ENCODE measurements at regions not wholly inside any gene's neighbourhood (a gene's known extent, or its start where the extent isn't known, plus 50 kb on each side); places are given as distances from the start of the nearest gene placed in this dataset.
A peak's percentile ranks its signal among the peaks of the same experiment; 100 is the strongest.

GRCh38 chr7:156166692-156167416, 354.6 kb upstream of the SHH start:
- no peaks in the 10 kb centered on the region for H3K4me1 ChIP-seq
- H3K4me2 ChIP-seq, result no peak overlapping the region
- no peak for ATAC-seq
- WGBS (ENCODE audit: missing lambda C conversion rate), result 57% methylated on average over 12 of the region's 12 CpGs
- H3K27ac ChIP-seq, result no peak overlapping the region
- ChIA-PET POLR2A (no interaction called here), CTCF (interaction anchor here (1.4 to 2.1 kb wide), 3 partner anchors 351 to 361 kb away, joined by 4 to 5 read pairs (median 4); no protein-coding TSS in a partner anchor)
- H3K9me3 ChIP-seq, result no peaks in the 10 kb centered on the region
- TF ChIP-seq FOXS1 (CRISPR knock-in tag; IDR thresholded peaks at IDR 0.05) (no peak), MAZ (IDR thresholded peaks at IDR 0.05; ENCODE audit: borderline replicate concordance, low read depth, low read length) (no peak), HEYL (CRISPR knock-in tag; IDR thresholded peaks at IDR 0.05) (no peak), NFE2L2 (conservative IDR thresholded peaks at IDR 0.05; ENCODE audit: low read length) (no peak), CBX2 (IDR thresholded peaks at IDR 0.05; ENCODE audit: borderline replicate concordance, low read depth) (no peak)
- DNase-seq (ENCODE audit: low read depth in 1 of 2, low spot score in 1 of 2), result no peak
- no peak for FAIRE-seq
- no peak overlapping the region for H3K4me3 ChIP-seq

DNA sequence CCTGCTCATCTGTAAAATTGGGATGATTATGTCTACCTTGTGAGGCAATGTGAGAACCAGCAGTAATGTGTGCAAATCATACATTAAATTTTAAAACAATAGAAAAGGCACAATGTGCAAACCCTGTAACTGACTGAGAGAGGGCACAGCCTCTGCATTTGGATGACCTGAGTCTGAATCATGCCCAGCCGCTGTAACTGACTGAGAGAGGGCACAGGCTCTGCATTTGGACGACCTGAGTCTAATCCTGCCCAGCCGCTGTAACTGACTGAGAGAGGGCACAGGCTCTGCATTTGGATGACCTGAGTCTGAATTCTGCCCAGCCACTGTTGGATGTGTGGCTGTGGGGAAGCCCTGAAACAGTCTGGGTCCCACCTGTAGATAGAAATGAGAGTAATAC, 351.5 kb upstream of the SHH start:
- Histone ChIP-seq H3K27ac (no peak overlapping the region), H3K4me1 (no peaks in the 10 kb centered on the region), H3K4me3 (no peak overlapping the region), H3K4me2 (no peak overlapping the region), H3K9me3 (no peaks in the 10 kb centered on the region)
- ChIA-PET CTCF (no interaction called here), POLR2A (no interaction called here)
- no peak for DNase-seq (ENCODE audit: low read depth in 1 of 2, low spot score in 1 of 2)
- TF ChIP-seq HDAC2 (IDR thresholded peaks at IDR 0.05) (no peak), RARB (CRISPR knock-in tag; IDR thresholded peaks at IDR 0.05) (no peak), ZSCAN20 (CRISPR knock-in tag; IDR thresholded peaks at IDR 0.05) (no peak), EP300 (IDR thresholded peaks at IDR 0.05) (no peak), NPAS2 (CRISPR knock-in tag; IDR thresholded peaks at IDR 0.05; ENCODE audit: borderline replicate concordance) (no peak), PHF8 (IDR thresholded peaks at IDR 0.05; ENCODE audit: borderline replicate concordance, low read depth) (no peak), HEYL (CRISPR knock-in tag; IDR thresholded peaks at IDR 0.05) (no peak), BCL3 (IDR thresholded peaks at IDR 0.05) (no peak), CBX2 (IDR thresholded peaks at IDR 0.05; ENCODE audit: borderline replicate concordance, low read depth) (no peak), HOXA7 (CRISPR knock-in tag; IDR thresholded peaks at IDR 0.05) (no peak), ESRRA (IDR thresholded peaks at IDR 0.05; ENCODE audit: borderline replicate concordance, low read length) (no peak), HOXB13 (CRISPR knock-in tag; IDR thresholded peaks at IDR 0.05; ENCODE audit: low read depth) (no peak), CEBPB (IDR thresholded peaks at IDR 0.05) (no peak), MYC (IDR thresholded peaks at IDR 0.05; ENCODE audit: borderline replicate concordance, low read length) (no peak), ELK1 (IDR thresholded peaks at IDR 0.05; ENCODE audit: low read depth, low read length) (no peak)
- TF ChIP-seq, protein P1, sequence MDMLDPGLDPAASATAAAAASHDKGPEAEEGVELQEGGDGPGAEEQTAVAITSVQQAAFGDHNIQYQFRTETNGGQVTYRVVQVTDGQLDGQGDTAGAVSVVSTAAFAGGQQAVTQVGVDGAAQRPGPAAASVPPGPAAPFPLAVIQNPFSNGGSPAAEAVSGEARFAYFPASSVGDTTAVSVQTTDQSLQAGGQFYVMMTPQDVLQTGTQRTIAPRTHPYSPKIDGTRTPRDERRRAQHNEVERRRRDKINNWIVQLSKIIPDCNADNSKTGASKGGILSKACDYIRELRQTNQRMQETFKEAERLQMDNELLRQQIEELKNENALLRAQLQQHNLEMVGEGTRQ (IDR thresholded peaks at IDR 0.05), result no peak
- TF ChIP-seq, protein P2, sequence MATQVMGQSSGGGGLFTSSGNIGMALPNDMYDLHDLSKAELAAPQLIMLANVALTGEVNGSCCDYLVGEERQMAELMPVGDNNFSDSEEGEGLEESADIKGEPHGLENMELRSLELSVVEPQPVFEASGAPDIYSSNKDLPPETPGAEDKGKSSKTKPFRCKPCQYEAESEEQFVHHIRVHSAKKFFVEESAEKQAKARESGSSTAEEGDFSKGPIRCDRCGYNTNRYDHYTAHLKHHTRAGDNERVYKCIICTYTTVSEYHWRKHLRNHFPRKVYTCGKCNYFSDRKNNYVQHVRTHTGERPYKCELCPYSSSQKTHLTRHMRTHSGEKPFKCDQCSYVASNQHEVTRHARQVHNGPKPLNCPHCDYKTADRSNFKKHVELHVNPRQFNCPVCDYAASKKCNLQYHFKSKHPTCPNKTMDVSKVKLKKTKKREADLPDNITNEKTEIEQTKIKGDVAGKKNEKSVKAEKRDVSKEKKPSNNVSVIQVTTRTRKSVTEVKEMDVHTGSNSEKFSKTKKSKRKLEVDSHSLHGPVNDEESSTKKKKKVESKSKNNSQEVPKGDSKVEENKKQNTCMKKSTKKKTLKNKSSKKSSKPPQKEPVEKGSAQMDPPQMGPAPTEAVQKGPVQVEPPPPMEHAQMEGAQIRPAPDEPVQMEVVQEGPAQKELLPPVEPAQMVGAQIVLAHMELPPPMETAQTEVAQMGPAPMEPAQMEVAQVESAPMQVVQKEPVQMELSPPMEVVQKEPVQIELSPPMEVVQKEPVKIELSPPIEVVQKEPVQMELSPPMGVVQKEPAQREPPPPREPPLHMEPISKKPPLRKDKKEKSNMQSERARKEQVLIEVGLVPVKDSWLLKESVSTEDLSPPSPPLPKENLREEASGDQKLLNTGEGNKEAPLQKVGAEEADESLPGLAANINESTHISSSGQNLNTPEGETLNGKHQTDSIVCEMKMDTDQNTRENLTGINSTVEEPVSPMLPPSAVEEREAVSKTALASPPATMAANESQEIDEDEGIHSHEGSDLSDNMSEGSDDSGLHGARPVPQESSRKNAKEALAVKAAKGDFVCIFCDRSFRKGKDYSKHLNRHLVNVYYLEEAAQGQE (IDR thresholded peaks at IDR 0.05), result no peak
- TF ChIP-seq, protein P3, sequence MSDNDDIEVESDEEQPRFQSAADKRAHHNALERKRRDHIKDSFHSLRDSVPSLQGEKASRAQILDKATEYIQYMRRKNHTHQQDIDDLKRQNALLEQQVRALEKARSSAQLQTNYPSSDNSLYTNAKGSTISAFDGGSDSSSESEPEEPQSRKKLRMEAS (IDR thresholded peaks at IDR 0.05), result no peak
- peak; percentile 45 to 46; a peak in 3 of 6 replicates for ATAC-seq
- 27% methylated on average over 3 of the region's 3 CpGs for WGBS (ENCODE audit: missing lambda C conversion rate)
- no peak for FAIRE-seq
